NK-92 treated with Interleukin-12 subunit alpha and Interleukin-12 subunit beta, amount 100 ng/mL, for 24 hours (cell line): ENCODE measurements at regions not wholly inside any gene's neighbourhood (a gene's known extent, or its start where the extent isn't known, plus 50 kb on each side); places are given as distances from the start of the nearest gene placed in this dataset.

Experiments
- DNase-seq: peaks from one replicate; lab custom pipeline; 2025; lab: John Stamatoyannopoulos, UW

GRCh38 chr4:14445882-14446281 is 556.4 kb upstream of the CPEB2 start:
- no peak for DNase-seq

- no peak for DNase-seq
These were observed 556.0 kb upstream of the CPEB2 start for GRCh38 chr4:14446311-14446710.

- no peak for DNase-seq
These were observed 555.4 kb upstream of the CPEB2 start for GRCh38 chr4:14446904-14447303.

GRCh38 chr4:14449308-14449707 is 553.0 kb upstream of the CPEB2 start:
- DNase-seq, result no peak

- no peak for DNase-seq
These were observed 550.3 kb upstream of the CPEB2 start for GRCh38 chr4:14452001-14452400.

GRCh38 chr4:14452764-14453163 is 549.5 kb upstream of the CPEB2 start:
- DNase-seq, result no peak

- no peak for DNase-seq
These were observed 543.8 kb upstream of the CPEB2 start for GRCh38 chr4:14458463-14458862.

DNA sequence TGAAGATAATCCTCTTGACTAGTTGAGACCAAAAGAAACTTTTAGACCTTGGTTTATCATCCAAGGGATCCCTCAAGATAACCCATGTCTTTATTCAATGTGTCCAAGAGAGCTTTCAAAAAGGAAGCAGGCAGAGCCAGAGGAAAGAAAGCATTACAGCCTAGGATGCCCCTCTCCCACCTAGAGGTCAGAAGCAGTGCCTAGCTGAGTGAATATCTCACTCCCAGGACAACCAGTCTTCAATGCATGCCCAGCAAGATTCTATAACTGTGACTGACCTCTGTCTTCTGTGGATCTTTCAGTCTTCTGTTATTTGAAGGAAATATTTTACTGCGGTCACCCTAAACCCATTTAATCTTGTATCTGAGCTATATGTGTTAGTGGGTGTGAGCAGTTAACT is 537.2 kb upstream of the CPEB2 start:
- no peak for DNase-seq

- no peak for DNase-seq
These were observed 536.8 kb upstream of the CPEB2 start for GRCh38 chr4:14465507-14465906.

DNA sequence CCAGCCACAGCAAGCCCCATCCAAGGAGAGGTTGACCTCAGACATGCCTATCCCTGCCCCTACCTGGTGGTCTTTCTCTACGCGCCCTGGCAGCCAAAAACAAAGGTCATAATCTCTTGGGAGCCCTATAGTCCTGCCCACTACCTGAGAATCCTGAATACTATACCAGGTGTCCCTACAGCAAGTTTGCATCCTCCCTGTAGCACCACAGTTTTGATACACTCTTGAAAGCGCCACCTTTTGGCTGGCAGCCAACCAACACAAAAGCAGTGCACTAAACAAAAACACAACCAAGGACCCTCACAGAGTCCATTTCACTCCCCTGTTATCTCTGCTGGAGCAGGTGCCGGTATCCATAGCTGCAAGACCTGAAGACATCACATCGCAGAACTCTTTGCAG is 523.8 kb upstream of the CPEB2 start:
- DNase-seq, result no peak

GRCh38 chr4:14496408-14496807 is 505.9 kb upstream of the CPEB2 start:
- DNase-seq, result no peak

- no peak for DNase-seq
These were observed 505.3 kb upstream of the CPEB2 start for GRCh38 chr4:14496969-14497368.

DNA sequence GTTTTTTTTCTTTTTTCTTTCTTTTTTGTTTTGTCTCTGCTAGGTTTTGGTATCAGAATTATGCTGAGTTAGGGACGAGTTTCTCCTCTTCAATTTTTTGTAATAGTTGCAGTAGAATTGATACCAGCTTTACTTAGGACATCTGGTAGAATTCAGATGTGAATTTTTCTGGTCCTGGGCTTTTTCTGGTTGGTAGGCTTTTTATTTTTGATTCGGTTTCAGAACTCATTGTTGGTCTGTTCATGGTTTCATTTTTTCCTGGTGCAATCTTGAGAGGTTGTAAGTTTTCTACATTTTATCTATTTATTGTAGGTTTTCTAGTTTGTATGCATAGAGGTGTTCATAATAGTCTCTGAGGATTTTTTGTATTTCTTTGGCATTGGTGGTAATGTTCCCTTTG is 498.1 kb upstream of the CPEB2 start:
- DNase-seq, result no peak

- DNase-seq, result no peak
These were observed 488.8 kb upstream of the CPEB2 start for GRCh38 chr4:14513471-14513870.

DNA sequence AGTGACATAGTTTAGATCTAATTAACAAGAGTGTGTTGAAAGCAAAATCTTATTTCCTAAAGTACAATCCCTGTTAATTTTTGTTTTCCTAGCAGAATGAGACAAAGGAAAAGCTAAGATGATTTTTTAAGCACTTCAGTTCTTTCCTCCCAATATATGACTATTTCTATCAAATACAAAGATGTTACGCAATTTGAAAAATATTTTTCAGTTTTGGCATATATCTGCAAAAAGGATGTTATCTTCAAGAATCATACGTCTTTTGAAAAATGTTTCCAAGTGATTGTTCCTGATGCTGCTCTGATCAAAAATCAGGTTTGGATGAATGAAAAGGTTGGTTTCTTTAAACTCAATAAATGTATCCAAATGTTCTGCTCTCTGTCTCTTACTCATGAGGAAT is 486.7 kb upstream of the CPEB2 start:
- no peak for DNase-seq

GRCh38 chr4:14518136-14518535 is 484.1 kb upstream of the CPEB2 start:
- no peak for DNase-seq

DNA sequence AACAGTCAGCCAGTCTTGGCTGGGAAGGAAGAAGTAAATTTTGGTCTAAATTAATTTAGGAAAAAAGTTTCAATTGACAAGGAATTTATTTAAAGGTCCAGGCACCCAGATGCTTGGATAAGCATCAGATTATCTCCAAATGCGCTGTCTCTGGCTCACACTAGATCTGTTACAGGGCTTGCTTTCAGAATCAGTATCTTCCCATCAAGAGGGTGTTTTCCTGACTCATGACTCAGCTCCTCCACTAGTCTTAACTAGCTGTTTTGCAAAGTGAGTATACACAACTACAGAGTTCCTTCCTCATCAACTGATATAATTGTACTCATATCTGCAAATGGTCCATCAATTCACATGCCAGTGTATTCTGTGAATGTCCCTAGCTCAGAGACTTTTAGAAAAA is 482.1 kb upstream of the CPEB2 start:
- DNase-seq, result no peak

- no peak for DNase-seq
These were observed 478.0 kb upstream of the CPEB2 start for GRCh38 chr4:14524276-14524675.

GRCh38 chr4:14528918-14529317 is 473.4 kb upstream of the CPEB2 start:
- no peak for DNase-seq

GRCh38 chr4:14529653-14530052 is 472.6 kb upstream of the CPEB2 start:
- DNase-seq, result no peak

- no peak for DNase-seq
These were observed 469.8 kb upstream of the CPEB2 start for GRCh38 chr4:14532436-14532835.

GRCh38 chr4:14539246-14539645 is 463.0 kb upstream of the CPEB2 start:
- DNase-seq, result no peak

DNA sequence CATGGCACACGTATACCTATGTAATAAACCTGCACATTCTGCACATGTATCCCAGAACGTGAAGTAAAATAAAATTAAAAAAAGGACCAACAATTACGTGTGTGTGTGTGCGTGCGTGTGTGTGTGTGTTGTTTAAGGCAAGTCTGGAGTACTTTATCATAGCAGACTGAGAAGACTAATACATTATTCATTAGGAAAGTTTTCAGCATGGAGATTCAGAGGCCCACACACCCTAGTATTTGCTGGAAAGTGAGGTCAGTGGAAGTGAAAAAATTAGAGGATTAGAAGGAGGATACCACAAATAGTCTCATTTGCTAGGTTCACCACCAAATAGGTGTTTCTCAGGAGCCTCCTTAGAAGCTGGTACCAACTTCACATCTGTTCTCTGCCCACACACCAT is 457.1 kb upstream of the CPEB2 start:
- DNase-seq, result no peak

DNA sequence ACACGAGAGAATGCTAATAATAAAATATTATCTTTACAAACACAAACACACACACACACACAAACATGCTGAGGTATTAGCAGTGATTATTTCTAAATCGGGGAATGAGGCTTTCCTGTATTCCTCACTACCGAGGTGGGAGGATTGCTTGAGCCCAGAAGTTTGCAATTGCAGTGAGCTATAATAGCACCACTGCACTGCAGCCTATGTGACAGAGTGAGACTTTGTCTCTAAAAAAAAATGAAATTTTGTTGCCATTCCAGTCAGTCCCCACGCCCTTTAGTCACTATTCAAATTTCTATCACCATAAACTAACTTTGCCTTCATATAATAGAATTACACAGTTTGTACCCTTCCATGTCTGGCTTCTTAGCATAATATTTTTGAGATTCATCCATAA is 456.5 kb upstream of the CPEB2 start:
- no peak for DNase-seq

DNA sequence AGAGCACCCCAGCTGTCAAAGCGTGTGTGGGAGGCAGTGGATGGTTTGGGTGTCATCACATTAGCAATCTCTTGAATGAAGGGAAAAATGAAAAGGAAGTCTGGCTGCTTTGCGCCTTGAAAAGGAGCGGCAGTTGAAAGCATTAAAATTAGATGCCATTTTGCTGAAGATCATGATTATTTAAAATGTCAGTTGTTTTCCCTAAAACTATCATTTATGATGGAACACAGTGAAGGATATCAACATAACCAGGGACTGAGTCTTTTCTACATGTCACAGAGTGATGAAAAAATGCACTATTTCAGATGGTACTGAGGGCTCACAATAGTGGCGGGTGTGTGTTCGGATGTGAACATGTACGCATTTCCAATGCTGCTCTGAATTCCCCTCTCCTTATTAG is 450.2 kb upstream of the CPEB2 start:
- no peak for DNase-seq
